Stimulated activated naive CD8-positive, alpha-beta T cell treated with anti-CD3 and anti-CD28 coated beads, Interleukin-15, amount 100 ng/mL, for 72 hours (primary cell): ENCODE measurements at regions not wholly inside any gene's neighbourhood (a gene's known extent, or its start where the extent isn't known, plus 50 kb on each side); places are given as distances from the start of the nearest gene placed in this dataset.

Source experiments
- ATAC-seq: fragments of 150-1000 bp; cut with Tn5 transposase; 2 replicates; pipeline ENCODE4 v1.10.0; 2021; ENCODE audit warnings: mild to moderate bottlenecking, moderate library complexity
- DNase-seq, 2 donors: peaks; one replicate each; pipeline ENCODE4 v3.0.0; 2021 to 2022
- H3K27ac Mint-ChIP-seq, 2 donors: one replicate each; pipeline ENCODE4 v1.8.0; 2022; ENCODE audit warnings: mild to moderate bottlenecking in 2 of 2, mixed read lengths in 2 of 2, moderate library complexity in 2 of 2
- H3K27me3 Mint-ChIP-seq: one replicate; pipeline ENCODE4 v1.8.0; 2022; ENCODE audit warnings: mixed read lengths
- H3K4me1 Mint-ChIP-seq: one replicate; pipeline ENCODE4 v1.8.0; 2022; ENCODE audit warnings: mild to moderate bottlenecking, mixed read lengths
- H3K4me3 Mint-ChIP-seq, 2 donors: one replicate each; pipeline ENCODE4 v1.8.0; 2022; ENCODE audit warnings: mild to moderate bottlenecking in 2 of 2, mixed read lengths in 2 of 2, moderate library complexity in 1 of 2
- H3K9me3 Mint-ChIP-seq, 2 donors: one replicate each; pipeline ENCODE4 v1.8.0; 2022; ENCODE audit warnings: mixed read lengths in 2 of 2

GRCh38 chr17:77312061-77312701 is 171.4 kb downstream of the SEC14L1 start:
- peaks cover 7% of the 10 kb centered on the region for H3K4me1 Mint-ChIP-seq
- peak overlapping the region in 1 of 2 donors; percentile 1 for H3K27ac Mint-ChIP-seq
- no peak overlapping the region for H3K4me3 Mint-ChIP-seq
- H3K9me3 Mint-ChIP-seq = no peaks in the 10 kb centered on the region
- DNase-seq (no peak), ATAC-seq (no peak)
- no peaks in the 10 kb centered on the region for H3K27me3 Mint-ChIP-seq

- no peak overlapping the region for H3K4me3 Mint-ChIP-seq
- ATAC-seq = no peak
Observed at GRCh38 chr17:77312786-77313599, 172.2 kb downstream of the SEC14L1 start.

GRCh38 chr17:77313831-77314230 is 173.1 kb downstream of the SEC14L1 start:
- Mint-ChIP-seq H3K27ac (no peak overlapping the region), H3K27me3 (no peaks in the 10 kb centered on the region), H3K4me1 (peaks cover 16% of the 10 kb centered on the region), H3K9me3 (no peaks in the 10 kb centered on the region), H3K4me3 (no peak overlapping the region)
- DNase-seq = no peak
- no peak for ATAC-seq

More at GRCh38 chr17:77312786-77313599, 172.2 kb downstream of the SEC14L1 start:
- Mint-ChIP-seq H3K9me3 (no peaks in the 10 kb centered on the region), H3K27me3 (no peaks in the 10 kb centered on the region), H3K27ac (no peak overlapping the region), H3K4me1 (peaks cover 8% of the 10 kb centered on the region)
- DNase-seq = no peak

- Mint-ChIP-seq H3K4me3 (no peak overlapping the region), H3K9me3 (no peaks in the 10 kb centered on the region), H3K4me1 (peaks cover 24% of the 10 kb centered on the region), H3K27ac (no peak overlapping the region), H3K27me3 (no peaks in the 10 kb centered on the region)
- DNase-seq (no peak), ATAC-seq (no peak)
Observed at GRCh38 chr17:77314601-77315000, 173.8 kb downstream of the SEC14L1 start.

GRCh38 chr17:77315010-77315409 is 174.2 kb downstream of the SEC14L1 start:
- Mint-ChIP-seq H3K4me1 (peaks cover 28% of the 10 kb centered on the region), H3K9me3 (no peaks in the 10 kb centered on the region), H3K27me3 (no peaks in the 10 kb centered on the region), H3K4me3 (no peak overlapping the region), H3K27ac (no peak overlapping the region)
- DNase-seq (no peak), ATAC-seq (no peak)

- Mint-ChIP-seq H3K27me3 (no peaks in the 10 kb centered on the region), H3K4me1 (peaks cover 35% of the 10 kb centered on the region), H3K27ac (no peak overlapping the region), H3K9me3 (no peaks in the 10 kb centered on the region), H3K4me3 (no peak overlapping the region)
- DNase-seq (no peak), ATAC-seq (no peak)
Observed at GRCh38 chr17:77315551-77316190, 174.9 kb downstream of the SEC14L1 start.

GRCh38 chr17:77316191-77316641 is 175.4 kb downstream of the SEC14L1 start:
- H3K4me3 Mint-ChIP-seq = no peak overlapping the region
- no peak overlapping the region for H3K27ac Mint-ChIP-seq
- no peaks in the 10 kb centered on the region for H3K9me3 Mint-ChIP-seq
- peaks cover 40% of the 10 kb centered on the region for H3K4me1 Mint-ChIP-seq
- DNase-seq = no peak
- no peak for ATAC-seq
- no peaks in the 10 kb centered on the region for H3K27me3 Mint-ChIP-seq

- Mint-ChIP-seq H3K27me3 (no peaks in the 10 kb centered on the region), H3K4me1 (peaks cover 45% of the 10 kb centered on the region), H3K4me3 (no peak overlapping the region), H3K9me3 (no peaks in the 10 kb centered on the region), H3K27ac (no peak overlapping the region)
- no peak for DNase-seq
- ATAC-seq = no peak
Observed at GRCh38 chr17:77316651-77317050, 175.9 kb downstream of the SEC14L1 start.

- DNase-seq (no peak), ATAC-seq (no peak)
- Mint-ChIP-seq H3K4me3 (no peak overlapping the region), H3K27me3 (no peaks in the 10 kb centered on the region), H3K27ac (no peak overlapping the region), H3K4me1 (peaks cover 47% of the 10 kb centered on the region), H3K9me3 (no peaks in the 10 kb centered on the region)
Observed at GRCh38 chr17:77317091-77317750, 176.5 kb downstream of the SEC14L1 start.

GRCh38 chr17:77318021-77318420 is 177.3 kb downstream of the SEC14L1 start:
- no peak for ATAC-seq
- H3K27me3 Mint-ChIP-seq = no peaks in the 10 kb centered on the region
- no peak for DNase-seq
- no peaks in the 10 kb centered on the region for H3K9me3 Mint-ChIP-seq
- no peak overlapping the region for H3K4me3 Mint-ChIP-seq
- no peak overlapping the region for H3K27ac Mint-ChIP-seq
- H3K4me1 Mint-ChIP-seq = peaks cover 52% of the 10 kb centered on the region

GRCh38 chr17:77318491-77319210 is 177.9 kb downstream of the SEC14L1 start:
- Mint-ChIP-seq H3K27ac (peak overlapping the region in 1 of 2 donors; percentile 93), H3K4me3 (peak overlapping the region; percentile 96 to 98), H3K4me1 (peaks cover 55% of the 10 kb centered on the region), H3K9me3 (no peaks in the 10 kb centered on the region), H3K27me3 (no peaks in the 10 kb centered on the region)
- ATAC-seq = no peak
- no peak for DNase-seq

- H3K4me1 Mint-ChIP-seq = peaks cover 63% of the 10 kb centered on the region
- DNase-seq (peak; percentile 36 to 63), ATAC-seq (peak; percentile 86)
- H3K27me3 Mint-ChIP-seq = no peaks in the 10 kb centered on the region
- peak overlapping the region; percentile 93 for H3K27ac Mint-ChIP-seq
- H3K9me3 Mint-ChIP-seq = no peaks in the 10 kb centered on the region
- H3K4me3 Mint-ChIP-seq = peak overlapping the region; percentile 96 to 98
Observed at GRCh38 chr17:77319211-77320043, 178.7 kb downstream of the SEC14L1 start.

GRCh38 chr17:77320044-77320440 is 179.3 kb downstream of the SEC14L1 start:
- Mint-ChIP-seq H3K27ac (no peak overlapping the region), H3K27me3 (no peaks in the 10 kb centered on the region), H3K9me3 (no peaks in the 10 kb centered on the region), H3K4me1 (peaks cover 69% of the 10 kb centered on the region), H3K4me3 (peak overlapping the region; percentile 96 to 98)
- ATAC-seq = no peak
- DNase-seq = no peak

- Mint-ChIP-seq H3K27ac (peak overlapping the region in 1 of 2 donors; percentile 61), H3K4me1 (peaks cover 72% of the 10 kb centered on the region), H3K9me3 (no peaks in the 10 kb centered on the region), H3K4me3 (peak overlapping the region; percentile 96 to 98), H3K27me3 (no peaks in the 10 kb centered on the region)
- no peak for DNase-seq
- ATAC-seq = no peak
Observed at GRCh38 chr17:77320485-77321256, 179.9 kb downstream of the SEC14L1 start.
